Dedifferentiated amniotic fluid mesenchymal stem cell (primary cell): ENCODE measurements at regions not wholly inside any gene's neighbourhood (a gene's known extent, or its start where the extent isn't known, plus 50 kb on each side); places are given as distances from the start of the nearest gene placed in this dataset.

ENCODE experiments used
- DNase-seq: peaks from one replicate; pipeline ENCODE4 v3.0.0-alpha.2; 2016; ENCODE audit errors: extremely low spot score

DNA sequence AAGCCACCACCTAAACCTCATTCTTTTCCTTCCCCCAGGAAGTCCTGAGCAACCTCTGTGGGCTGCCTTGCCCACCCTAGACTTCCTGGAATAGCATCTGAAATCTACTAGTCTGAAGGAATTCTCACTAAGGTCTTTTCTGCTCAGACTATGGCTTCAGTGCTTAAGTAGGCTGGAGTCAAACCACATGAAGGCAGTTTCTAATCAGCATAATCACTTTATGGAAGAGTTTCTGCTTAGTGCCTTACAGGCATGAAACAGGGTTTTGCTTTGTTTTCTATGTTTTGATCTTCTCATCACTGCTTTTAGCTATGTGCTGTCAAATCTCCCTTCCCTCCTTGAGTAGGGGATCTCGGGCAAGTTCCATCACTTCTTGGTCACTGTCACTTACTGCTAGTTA, 117.7 kb downstream of the WT1 start:
- DNase-seq: no peak

GRCh38 chr11:32318071-32319055, 117.0 kb downstream of the WT1 start:
- DNase-seq: no peak

DNA sequence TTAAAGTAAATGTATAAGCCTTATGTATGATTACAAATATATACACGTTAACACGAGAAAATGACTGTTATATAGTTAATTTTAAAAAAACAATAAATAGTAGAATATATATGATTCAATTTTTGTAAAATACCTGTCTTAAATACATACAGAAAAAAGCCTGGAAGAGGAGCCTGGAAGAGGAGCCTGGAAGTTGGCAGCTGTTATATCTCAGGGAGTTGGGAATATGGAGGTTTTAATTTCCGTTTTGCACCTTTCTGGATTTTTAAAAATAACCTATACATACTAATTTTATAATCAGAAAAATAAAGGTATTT, 111.6 kb downstream of the WT1 start:
- DNase-seq: no peak

GRCh38 chr11:32325187-32325586, 110.2 kb downstream of the WT1 start:
- no peak for DNase-seq

DNA sequence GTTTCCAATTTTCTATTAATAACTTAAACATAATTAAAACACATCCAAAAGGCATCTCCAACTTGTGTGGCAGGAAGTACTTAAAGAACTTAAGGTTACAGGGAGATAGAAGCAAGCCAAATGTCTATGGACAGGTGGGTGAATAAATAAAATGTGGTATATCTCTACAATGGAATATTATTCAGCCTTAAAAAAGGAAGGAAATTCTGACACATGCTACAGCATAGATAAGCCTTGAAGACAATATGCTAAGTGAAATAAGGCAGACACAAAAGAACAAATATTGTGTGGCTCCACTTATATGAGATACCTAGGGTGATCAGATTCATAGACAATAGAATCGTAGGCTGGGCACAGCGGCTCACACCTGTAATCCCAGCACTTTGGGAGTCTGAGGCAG, 109.6 kb downstream of the WT1 start:
- no peak for DNase-seq

GRCh38 chr11:32326522-32326921, 108.8 kb downstream of the WT1 start:
- DNase-seq: no peak

- DNase-seq: no peak
These were observed 106.9 kb downstream of the WT1 start for GRCh38 chr11:32328392-32328791.

GRCh38 chr11:32331098-32331497, 104.2 kb downstream of the WT1 start:
- no peak for DNase-seq

GRCh38 chr11:32331792-32332191, 103.5 kb downstream of the WT1 start:
- DNase-seq: no peak

DNA sequence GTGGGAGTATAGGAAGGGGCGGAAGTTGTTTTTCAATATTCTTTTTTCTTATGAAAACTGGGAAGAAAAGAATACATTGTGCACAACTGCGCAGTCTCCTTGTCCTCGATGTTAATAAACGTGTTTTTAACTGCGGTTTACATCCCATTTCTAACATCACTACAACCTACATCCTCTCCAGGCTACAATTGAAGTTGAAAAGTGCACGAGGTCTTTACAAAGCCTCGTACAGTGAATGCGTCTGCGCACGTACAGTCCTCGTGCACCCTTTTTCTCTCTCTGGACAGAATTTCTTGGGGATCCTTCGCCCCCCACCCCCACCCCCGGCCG, 102.4 kb downstream of the WT1 start:
- DNase-seq: no peak

- peak; percentile 54 for DNase-seq
These were observed 101.9 kb downstream of the WT1 start for GRCh38 chr11:32333320-32333991.

DNA sequence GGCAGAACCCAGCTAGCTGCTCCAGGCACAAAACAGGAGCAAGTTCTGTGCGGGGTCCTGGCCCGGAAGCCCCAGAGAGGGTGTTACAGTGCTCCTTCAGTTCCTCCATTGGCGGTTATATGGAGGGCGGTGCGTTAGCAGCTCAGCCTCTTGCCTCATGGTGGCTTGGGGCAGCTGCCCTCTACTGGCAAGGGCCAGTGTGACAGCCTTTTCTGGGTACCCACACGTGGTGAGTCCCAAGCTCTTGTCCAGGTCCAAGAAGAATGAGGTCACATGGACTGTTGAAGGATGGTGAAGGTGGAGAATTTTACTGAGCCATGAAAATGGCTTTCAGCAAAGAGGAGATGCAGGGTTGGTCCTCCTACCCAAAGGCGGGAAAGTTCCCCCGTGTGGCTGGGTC, 100.5 kb downstream of the WT1 start:
- DNase-seq: no peak
